NCI-H1105 treated with DMSO at 0.1 percent for 48 hours (cell line): ENCODE measurements at regions not wholly inside any gene's neighbourhood (a gene's known extent, or its start where the extent isn't known, plus 50 kb on each side); places are given as distances from the start of the nearest gene placed in this dataset.
"Not testable (repeated sequence)": the region's sequence is repeated elsewhere in the genome, so short reads cannot be mapped to it uniquely, and the experiment has no call there.

Experiments used
- DNase-seq: peaks from one replicate; lab custom pipeline; 2025; lab: John Stamatoyannopoulos, UW

DNA sequence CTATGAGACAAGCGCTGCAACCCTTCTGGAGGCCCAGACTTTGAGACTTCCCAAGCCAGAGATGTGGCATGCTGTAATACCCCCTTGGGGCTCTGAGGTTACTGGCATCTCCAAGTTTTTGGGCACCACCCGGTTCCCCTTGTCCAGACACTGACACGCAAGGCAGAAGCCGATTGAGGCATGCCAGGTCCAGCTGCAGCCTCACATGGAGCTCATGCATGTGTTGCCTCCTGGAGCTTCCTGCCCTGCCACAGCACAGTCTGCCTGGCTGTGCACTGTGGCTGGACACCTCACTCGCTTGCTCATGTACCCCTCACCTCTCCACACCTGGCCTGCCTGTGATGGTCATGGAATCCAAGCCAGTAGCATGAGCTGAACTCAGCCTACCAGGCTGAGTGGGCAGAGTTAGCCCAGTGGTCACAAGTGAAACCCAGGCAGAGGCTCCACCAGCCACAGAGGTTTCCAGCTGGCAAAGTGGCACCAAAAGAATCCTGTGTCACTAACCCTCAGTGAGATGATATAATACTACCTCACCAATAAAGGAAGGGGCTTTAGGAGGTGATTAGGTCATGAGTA lies 789.2 kb upstream of the INTU start:
- DNase-seq, result no peak

DNA sequence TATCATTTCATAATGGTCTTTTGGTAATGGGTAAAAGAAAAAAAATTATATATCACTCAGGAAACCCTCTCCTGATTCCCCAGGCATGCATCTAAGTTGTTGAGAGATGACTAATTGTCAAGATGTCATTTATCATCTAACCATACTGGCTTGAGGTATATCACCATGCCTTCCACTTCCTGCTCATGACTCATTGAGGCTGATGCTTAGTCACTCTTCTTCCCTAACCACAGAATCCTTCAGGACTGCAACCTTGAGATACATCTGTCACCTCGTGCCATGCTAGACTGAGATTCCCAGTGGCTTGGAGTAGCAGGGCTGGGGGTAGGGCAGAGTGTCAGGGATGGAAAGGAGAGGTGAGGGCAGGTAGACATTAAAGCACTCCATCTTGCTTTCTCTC lies 782.5 kb upstream of the INTU start:
- no peak for DNase-seq

DNA sequence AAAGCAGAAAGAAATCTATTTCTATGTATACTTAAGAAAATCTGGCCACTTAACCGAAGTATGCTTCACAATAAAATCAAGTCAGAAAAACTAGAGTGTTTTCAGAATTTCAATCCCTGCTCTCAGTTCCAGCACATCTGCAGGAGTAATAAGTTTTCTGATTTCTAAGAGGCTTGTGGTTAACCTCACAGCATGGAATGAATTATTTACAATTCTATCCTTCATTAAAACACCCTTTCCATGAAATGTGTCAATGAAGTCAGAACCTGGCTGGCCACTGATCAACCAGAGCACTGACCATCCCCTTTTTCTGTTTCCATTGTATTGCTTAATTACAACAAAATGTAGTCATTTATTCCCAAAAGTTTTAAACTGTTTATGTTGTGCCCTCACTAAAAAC lies 781.4 kb upstream of the INTU start:
- no peak for DNase-seq

DNA sequence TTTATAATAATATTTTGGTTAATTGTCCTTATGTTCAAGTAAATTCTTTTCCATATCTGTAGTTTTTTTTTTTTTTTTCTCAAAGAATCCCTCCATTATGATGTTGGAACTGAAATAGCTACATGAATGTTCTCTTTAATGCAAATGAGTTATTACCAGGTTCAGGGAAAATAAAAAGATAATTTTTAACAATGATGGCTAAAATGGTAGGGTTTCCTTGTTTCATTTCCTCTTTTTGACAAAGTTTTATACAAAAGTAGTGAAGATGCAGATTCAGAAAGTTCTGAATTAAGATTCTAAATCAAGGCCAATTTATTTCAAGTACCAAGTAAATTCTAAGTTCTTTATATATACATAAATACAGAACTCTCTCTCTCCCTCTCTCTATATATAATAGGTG lies 779.0 kb upstream of the INTU start:
- no peak for DNase-seq

DNA sequence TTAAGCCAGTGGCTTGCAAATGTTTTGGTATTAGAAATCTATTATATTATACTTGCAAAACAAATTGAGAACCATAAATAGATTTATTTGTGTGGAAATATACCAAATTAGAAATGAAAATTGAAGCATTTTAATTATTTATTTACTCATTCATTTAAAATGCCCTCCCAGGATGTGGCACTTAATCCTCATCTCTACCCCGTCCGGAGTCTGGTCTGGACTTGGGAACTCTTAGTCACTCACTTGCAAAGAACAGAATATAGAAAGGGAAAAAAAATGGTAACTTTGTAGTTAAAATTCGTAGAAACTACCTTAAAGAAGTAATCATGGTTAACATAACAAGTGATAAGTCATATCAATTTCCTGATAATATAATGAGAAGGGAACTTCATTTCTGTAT lies 775.9 kb upstream of the INTU start:
- no peak for DNase-seq

DNA sequence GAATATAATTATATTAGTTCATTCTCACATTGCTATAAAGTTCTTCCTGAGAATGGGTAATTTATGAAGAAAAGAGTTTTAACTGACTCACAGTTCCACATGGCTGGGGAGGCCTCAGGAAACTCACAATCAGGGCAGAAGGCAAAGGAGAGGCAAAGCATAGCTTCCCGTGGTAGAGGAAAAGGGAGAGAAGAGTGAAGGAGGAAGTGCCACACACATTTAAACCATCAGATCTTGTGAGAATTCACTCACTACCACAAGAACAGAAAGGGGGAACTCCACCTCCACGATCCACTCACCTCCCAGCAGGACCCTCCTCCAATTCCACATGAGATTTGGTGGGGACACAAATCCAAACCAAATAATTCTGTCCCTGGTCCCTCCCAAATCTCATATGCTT lies 773.4 kb upstream of the INTU start:
- no peak for DNase-seq

DNA sequence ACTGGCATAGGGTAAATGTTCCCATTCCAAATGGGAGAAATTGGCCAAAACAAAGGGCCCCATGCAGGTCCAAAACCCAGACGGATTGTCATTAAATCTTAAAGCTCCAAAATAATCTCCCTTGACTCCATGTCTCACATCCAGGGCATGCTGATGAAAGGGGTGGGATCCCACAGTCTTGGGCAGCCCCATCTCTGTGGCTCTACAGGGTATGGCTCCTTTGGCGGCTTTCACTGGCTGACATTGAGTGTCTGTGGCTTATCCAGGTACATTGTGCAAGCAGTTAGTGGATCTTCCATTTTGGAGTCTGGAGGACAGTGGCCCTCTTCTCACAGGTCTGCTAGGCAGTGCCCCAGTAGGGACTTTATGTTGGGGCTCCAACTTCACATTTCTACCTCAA lies 772.9 kb upstream of the INTU start:
- no peak for DNase-seq

DNA sequence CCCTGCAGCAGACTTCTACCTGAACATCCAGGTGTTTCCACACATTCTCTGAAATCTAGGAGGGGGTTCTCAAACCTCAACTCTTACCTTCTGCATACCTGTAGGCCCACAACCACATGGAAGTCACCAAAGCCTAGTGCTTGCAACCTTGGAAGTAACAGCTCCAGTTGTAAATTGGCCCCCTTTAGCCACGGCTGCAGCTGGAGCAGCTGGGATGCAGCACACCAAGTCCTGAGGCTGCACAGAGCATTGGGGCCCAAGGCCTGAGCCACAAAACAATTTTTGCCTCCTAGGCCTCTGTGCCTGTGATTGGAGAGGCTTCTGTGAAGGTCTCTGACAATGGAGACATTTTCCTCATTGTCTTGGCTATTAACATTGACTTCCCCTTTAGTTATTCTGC lies 772.4 kb upstream of the INTU start:
- DNase-seq, result no peak

DNA sequence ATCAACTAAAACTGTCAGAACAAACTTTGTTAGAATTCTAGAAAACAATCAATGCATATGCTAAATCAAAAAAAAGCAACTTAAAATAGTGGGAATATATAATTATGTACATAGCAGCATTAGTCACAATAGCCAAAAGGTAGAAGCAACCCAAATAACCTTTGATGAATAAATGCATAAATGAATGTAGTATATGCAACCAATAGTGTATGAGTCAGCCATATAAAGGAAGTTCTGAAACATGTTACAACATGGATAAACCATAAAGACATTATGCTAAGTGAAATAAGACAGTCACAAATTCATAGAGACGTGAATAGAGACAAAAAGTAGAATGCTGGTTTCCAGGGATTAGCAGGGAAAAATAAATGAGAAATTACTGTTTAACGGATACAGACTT lies 762.8 kb upstream of the INTU start:
- no peak for DNase-seq

DNA sequence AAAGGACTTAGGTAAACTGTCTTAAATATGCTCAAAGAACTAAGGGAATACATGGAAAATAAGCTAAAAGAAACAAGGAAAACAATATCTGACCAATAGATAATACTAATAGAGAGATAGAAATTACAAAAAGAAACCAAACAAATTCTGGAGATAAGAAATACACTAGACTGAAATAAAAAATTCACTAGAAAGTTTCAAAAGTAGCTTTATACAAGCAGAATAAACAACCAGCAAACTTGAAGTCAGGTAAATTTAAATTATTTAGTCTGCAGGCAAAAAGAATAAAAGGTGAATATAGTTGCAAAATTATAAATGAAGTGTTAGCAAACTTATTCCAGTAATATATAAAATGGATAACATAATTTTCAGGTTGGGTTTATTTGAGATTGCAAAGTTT lies 760.9 kb upstream of the INTU start:
- DNase-seq, result no peak

DNA sequence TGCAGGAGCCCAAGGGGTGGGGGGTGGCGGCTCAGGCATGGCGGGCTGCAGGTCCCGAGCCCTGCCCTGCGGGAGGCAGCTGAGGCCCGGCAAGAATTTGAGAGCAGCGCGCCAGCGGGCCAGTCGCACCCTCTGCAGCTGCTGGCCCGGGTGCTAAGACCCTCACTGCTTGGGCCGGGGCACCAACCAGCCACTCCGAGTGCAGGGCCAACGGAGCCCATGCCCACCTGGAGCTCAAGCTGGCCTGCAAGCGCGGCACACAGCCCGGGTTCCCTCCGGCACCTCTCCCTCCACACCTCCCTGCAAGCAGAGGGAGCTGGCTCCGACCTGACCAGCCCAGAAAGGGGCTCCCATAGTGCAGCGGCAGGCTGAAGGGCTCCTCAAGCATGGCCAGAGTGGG lies 758.2 kb upstream of the INTU start:
- DNase-seq, result no peak

DNA sequence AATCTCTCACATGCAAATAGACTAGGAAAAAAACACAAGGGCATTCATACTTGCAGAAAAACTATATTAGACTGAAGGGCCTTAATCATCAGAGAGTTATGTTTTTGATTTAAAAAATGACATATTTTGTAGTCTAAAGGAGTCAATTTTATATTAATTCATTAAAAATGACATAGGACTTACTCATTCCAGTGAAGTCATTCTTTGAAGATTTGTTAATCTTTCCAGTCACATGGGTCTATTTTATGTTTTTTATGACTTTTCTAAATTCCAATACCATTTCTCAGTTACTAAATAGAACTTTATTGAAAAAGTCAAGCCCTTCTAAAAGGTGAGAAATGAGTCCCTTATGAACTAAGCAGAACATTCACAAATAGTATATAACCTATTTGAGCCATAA lies 743.8 kb upstream of the INTU start:
- DNase-seq, result no peak

DNA sequence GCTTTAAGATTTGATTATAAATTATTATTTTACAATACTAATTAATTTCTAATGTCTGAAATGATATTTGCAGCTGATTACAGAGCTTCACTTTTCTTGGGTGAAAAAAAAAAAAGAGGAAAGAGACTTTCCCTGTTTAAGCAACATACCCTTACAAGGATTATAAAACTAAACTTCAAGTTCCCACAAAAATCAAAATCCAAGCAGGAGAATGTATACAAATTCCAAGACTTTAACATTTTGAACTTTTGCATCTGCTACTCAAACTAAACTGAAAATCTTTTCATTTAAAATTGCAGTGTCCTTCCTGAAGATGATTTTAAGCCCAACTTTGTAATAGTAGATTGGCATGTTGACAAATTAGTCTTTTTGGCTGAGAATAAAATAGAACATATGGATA lies 742.4 kb upstream of the INTU start:
- no peak for DNase-seq

DNA sequence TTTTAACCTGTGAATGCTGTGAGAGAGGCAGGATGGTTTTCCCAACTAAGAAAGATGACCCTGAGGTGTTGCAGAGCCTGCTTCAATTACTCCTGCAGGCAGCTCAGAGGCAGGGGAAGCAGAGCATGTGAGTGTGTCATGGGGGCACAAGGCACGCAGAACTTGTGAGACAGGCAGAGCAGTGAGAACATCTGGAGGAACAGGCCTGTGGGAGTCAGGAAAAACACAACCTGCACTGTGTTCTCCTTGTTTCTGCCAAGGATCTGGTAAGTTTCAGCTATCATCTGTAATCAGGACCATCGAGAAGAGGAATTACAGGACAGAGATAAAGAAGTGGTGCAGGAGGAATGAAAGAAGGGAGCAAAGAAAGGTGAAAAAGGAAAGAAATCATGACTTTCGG lies 741.8 kb upstream of the INTU start:
- no peak for DNase-seq

DNA sequence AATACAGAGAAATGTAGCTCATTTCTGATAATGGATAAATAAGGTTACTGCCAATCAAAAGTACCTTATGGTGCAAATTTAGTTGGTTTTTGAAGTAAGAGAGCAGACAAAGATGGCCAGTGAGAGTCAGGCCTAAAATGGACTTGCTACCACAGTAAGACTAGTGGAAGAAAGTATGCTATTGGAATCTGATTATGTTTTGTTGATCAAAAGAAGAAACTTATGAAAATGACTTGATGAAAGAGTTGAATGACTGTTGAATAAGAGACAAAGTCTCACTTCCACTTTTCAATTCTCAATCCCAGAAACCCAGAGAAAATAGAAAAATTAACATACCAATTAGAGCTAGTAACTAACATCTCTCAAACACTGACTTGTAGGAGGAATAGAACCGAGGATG lies 737.8 kb upstream of the INTU start:
- no peak for DNase-seq

DNA sequence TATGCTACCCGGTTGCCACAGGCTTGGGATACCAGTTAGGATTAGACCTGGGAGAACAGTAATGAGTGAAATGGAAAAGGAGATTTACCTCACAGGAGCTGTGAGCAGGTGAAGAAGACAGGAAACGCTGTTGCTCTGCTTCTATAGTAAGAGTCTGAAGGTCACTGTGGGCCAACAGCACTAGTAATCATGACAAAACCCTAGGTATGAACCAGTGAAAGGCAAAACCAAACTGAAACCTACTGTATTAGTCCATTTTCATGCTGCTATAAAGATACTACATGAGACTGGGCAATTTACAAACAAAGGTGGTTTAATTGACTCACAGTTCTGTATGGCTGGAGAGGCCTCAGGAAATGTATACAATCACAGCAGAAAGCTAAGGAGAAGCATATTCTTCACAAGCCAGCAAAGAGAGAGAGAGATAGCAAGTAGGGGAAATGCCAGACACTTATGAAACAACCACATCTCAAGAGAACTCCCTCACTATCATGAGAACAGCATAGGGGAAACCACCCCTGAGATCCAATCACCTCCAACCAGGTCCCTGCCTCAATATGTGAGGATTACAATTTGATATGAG lies 736.7 kb upstream of the INTU start:
- DNase-seq, result no peak

DNA sequence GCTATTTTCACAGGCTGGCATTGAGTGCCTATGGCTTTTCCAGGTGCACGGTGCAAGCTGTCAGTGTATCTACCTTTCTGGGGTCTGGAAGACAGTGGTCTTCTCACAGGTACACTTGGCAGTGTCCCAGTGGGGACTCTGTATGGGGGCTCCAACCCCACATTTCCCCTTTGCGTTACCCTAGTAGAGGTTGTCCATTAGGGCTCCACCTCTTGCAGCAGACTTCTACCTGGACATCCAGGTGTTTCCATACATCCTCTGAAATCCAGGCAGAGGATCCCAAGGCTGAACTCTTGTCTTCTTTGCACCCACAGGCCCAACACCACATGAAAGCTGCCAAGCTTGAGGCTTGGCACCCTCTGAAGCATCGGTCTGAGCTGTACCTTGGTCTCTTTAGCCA lies 735.7 kb upstream of the INTU start:
- no peak for DNase-seq

DNA sequence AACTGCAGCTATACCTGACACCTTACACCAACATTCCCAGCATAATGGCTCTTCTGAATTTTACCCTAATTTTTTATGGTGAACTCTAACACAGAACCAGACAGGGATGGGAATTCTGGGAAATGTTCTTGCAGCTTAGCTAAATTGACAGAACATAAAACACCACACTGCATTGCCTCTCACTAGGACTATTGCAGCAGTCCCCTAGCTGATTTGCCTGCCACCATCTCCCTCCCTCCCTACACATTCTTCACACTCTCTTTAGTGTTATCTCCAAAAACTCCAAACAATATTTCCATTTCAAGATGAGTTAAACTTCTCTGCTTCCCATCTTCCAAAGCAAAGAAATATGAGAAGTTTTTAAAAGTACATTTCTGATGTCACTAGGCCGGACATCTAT lies 733.9 kb upstream of the INTU start:
- DNase-seq, result no peak

DNA sequence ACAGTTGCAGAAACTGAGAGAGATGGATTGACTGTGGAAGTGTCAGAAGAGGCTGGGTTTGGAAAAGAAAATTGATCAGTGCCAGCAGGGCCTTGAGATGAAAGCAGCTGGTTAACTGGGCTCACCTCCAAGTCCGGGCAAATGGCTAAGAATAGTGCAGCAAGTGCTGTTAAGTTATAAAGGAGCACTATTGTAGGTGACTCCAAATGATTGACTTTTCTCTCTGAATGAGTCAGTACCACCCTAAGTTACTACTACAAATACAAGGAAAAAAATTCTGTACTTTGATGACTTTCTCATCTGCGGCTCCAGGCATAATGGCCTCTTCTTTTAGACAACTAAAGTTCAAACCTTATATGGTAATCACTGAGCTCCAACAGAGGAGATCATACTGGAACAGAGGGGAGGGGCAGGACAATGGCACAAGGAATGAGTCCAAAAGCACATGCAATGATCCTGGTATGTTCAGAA lies 733.4 kb upstream of the INTU start:
- DNase-seq, result peak; percentile 25

DNA sequence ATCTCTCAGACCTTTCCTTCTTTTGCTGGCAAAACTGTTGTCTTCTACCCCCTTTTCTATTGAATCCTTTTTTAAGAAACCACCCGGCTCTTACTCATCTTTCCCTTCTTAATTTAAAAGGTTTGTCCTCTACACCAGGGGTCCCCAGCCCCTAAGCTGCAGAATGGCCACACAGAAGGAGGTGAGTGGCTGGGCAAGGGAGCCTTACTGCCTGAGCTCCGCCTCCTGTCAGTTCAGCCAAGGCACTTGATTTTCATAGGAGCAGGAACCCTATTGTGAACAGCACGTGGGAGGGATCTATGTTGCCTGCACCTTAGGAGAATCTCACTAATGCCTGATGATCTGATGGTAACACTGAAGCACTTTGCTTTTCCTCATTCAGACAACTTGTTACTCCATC lies 726.3 kb upstream of the INTU start:
- no peak for DNase-seq

DNA sequence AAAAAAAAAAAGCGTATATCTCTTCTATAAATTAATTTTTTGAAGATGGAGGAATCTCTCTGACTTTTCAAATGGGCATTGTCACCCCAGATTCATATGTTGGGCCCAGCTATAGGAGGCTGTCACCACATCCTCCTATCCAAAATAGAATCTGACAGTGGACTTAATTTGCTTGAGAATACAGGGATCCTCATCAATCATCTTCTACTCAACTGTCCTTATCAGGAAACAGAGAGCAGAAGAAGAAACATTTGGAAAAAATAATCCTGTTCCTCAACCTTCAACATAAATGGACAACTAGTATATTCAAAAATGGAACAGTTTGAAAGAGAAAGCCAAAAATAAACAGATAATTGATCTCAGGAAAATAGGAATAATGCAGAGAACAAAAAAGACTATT lies 725.4 kb upstream of the INTU start:
- no peak for DNase-seq

DNA sequence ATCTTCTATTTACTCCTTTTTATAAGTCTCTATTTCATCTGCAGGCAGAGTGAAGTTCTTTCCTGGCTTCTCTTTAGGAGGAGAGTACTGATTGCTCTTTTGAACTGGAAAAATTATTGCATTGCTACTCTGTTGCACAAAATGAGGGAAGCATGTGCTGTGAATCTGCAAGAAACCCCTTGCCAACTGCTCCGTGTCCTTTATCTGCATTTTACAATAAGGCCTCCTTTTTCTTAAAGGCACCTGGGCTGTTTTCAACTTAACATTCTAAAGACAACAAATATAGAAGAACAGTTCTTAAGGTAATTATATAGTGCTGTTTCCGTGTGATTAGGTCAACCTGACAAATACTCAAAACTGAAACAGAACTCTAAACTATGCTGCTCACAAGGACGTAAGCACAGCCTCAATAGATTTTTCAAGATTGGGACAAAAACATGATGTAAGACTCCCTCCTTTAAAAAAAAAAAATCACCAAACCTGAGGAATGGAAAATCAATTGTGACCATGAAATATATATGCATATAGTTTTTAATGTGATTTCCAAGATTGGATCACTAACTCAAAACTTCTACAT lies 716.6 kb upstream of the INTU start:
- DNase-seq, result no peak

DNA sequence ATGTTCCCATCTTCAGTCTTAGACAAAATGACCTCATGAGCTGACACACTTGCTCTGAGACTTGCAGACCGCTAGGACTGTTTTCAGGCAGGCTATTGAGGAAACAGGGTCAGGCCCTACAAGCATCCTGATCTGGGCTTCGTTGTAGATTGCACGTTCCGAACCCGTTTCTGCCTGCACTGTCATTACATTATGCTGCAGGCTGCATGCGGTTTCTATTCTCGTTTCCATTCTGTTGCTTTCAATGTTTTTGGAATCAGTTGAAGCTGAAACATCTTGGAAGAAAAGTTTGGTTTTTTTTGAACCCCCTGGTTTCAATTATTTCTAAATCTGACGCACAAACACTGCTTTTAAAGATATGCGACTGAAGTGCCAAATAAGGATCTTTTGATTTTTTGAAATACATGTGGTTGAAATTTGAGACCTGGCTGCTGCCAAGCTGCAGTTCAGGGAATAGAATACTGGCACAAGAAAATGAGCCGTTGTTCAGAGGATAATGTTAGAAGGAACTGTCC lies 716.1 kb upstream of the INTU start:
- no peak for DNase-seq

DNA sequence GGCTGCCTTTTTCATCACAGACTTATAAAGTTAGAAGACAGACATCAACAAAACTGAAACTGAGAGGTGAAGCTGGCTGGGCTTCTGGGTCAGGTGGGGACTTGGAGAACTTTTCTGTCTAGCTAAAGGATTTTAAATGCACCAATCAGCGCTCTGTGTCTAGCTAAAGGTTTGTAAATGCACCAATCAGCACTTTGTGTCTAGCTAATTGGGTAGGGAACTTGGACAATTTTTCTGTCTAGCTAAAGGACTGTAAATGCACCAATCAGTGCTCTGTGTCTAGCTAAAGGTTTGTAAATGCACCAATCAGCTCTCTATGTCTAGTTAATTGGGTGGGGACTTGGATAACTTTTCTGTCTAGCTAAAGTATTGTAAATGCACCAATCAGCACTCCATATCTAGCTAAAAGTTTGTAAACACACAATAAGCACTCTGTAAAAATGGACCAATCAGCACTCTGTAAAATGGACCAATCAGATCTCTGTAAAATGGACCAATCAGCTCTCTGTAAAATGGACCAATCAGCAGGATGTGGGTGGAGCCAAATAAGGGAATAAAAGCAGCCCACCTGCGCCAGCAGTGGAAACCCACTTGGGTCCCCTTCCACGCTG lies 710.3 kb upstream of the INTU start:
- not testable (repeated sequence) for DNase-seq
